ENCODE measurements at regions not wholly inside any gene's neighbourhood (a gene's known extent, or its start where the extent isn't known, plus 50 kb on each side); places are given as distances from the start of the nearest gene placed in this dataset.
"Not testable (repeated sequence)": the region's sequence is repeated elsewhere in the genome, so short reads cannot be mapped to it uniquely, and the experiment has no call there.

DNA sequence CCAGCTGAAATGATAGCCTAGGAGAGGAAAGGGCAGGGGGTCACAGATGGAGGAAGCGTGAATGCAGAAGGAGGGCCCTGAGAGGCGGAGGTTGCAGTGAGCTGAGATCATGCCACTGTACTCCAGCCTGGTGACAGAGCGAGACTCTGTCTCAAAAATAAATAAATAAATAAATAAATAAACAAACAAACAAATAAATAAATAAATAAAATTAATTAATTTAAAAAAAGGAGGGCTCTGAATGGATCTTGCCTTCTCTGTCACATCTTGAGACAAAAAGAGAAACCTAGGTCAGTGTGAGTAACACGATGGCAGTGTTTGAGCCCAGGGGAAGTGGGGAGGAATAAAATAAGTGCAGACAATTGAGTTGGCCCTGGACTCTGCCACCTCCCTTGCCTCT is 182.3 kb upstream of the DAAM1 start:
- DNase-seq (ENCODE audit: low read depth), result not testable (repeated sequence)

DNA sequence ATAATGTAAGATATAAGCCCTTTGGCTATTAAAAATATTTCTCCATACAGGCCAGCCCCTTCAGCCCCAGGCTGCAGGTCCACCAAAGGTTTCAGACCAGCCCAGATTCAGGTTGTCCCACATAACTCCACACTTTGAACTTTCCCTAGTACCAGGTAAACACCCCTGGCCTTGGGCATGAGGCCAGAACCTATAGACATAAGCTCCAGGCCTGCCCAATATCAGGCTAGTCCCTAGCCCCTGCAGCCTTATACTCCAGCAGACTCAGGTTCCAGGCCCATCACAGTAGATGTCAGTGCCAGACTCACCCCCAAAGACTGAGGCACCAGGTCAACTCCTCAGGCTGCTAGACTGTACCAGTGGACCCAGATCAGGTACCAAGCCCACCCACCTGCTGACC is 178.5 kb upstream of the DAAM1 start:
- no peak for DNase-seq (ENCODE audit: low read depth)

DNA sequence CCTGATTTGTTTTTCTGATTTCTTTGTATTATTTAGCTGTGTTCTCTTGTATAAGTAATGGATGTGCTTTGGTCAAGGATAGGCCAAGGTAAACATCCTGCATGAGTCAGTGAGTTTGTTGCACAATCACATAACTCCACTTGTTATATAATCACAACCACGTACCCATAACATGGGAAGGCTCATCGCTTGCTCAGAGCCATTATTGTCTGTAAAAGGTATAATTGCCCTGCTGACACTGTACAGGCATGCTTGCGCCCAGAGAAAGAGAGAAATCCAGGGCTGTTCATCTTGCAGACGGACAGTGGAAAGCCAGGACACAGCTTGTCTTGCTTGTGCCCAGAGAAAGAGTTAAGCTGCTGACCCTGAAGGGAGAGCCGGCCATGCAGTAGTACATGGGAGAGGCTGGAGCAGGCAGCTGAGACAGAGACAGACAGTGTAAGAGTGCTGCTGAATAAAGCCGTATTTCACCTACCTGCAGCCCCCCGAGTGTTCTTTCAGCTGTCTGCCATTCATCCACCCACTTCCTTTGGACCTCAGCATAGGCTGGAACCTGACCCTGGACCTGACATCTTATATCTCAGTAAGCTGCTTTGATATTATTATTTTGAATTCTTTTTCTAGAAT is 174.7 kb upstream of the DAAM1 start:
- no peak for DNase-seq (ENCODE audit: low read depth)

DNA sequence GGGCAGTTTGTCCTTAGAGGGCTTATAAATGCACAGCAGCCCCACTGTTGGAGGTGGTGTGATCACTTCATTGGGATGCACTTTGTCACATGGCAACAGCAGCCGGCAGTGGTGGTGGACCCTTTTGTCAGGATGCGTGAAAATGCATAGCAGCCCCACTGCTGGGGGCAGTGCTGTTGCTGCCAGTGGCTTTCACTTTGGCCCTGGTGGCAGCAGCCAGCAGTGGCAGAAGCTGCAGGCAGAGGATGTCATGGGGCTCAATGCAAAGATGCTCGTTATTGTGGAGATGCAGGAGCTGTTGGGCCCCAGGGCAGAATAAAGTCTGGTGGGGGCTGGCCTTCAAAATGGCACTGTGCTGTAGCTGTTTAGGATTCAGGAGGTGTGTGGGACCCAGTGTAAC is 173.0 kb upstream of the DAAM1 start:
- no peak for DNase-seq (ENCODE audit: low read depth)

DNA sequence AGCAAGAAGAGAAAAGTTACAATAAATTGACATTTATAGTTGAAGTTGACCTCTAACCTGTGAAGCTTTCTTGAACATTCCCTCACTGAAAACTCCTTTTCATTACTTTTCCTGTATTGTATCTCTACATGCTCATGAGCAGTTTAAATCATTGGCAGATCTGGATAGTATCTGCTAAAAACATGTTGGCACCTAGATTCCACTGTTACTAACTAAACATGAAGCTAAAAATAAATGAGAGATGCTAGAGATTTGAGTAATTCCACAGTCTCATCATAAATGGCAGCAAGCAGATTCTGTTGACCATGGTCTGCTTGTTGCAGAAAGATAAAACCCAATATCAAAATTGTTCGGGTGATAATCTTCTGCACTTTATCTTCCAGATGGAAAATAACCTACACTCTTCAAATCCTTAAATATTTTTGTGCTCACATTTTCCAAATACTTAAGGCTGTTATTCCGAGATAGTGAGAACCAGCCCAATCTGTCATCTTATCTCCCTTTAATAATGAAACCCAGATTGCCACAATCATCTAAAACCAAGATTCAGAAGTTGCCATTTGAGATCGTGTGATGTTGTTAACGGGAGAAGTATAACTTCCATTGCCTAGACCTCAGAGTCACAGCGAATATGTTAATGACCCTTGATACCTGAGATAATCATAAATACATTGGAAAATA is 171.0 kb upstream of the DAAM1 start:
- DNase-seq (ENCODE audit: low read depth), result no peak

DNA sequence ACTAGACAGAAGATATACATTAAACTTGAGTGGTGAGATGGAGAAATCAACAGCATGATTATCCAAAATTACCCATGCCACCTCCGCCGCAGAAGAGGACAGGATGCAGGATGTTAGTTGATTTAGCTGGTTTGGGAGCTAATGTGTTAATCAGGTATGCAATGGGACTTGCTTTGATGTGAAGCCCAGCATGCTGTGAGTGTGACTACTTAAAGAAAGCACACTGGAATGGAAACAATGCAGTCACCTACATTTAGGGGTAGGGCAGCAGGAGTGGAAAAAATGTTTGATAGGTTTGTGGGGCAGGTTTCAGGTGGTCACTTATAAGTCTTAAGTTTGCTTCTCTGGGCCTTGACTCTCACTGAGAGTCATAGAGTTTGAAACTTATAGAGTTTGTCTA is 170.0 kb upstream of the DAAM1 start:
- no peak for DNase-seq (ENCODE audit: low read depth)

DNA sequence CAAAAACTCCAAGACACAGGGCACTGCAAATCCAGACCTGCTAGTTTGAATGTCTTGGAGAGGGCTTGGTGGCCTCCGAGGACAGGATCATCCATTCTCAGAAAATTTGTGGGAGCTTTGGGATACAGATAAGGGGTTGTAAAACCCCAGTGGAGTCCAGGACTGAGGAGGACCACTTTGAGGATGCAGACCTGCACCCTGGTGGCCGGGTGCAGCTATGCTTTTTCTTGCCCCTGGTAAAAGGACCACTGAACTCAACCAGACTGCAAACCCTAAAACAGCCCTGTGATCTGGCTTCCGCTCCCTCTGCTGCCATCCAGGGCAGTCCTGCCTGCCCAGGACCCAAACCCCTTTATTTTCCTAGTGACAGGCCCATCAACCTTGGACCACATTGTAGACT is 169.5 kb upstream of the DAAM1 start:
- DNase-seq (ENCODE audit: low read depth), result no peak

DNA sequence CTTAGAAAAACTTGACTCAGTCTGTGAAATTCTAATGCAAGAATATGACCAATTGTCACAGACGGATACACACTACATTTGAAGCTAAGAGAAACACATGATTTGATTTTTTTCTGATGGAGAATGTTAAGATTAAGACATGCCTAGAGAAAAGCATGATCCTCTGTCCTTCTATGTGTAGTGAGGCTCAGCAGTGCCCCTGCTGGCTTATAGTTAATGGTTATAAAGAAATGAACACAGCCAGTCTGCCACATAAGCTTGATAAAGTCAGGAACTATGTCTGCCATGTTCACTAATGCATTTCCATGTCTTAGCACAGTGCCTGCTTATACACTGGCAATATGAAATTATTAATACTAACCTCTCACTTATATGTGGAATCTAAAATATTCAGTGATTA is 168.1 kb upstream of the DAAM1 start:
- DNase-seq (ENCODE audit: low read depth), result no peak

DNA sequence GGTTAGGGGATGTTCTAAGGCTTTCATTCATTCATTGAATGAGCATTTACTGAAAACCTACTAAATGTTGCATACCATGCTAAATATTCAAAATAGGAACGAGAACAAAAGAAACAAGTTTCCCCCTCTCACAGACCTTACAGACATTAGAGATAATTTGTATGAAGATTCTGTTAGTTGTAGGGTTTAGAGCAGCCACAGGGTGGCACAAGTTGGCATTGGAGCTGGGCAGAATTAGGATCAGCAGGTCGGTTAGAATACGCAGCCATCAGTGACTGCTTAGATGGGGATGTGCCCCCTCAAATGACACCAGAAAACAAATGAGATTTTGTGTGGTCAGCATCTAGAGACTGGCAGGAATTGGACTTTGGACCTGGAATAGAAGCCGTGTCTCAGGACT is 166.3 kb upstream of the DAAM1 start:
- no peak for DNase-seq (ENCODE audit: low read depth)

DNA sequence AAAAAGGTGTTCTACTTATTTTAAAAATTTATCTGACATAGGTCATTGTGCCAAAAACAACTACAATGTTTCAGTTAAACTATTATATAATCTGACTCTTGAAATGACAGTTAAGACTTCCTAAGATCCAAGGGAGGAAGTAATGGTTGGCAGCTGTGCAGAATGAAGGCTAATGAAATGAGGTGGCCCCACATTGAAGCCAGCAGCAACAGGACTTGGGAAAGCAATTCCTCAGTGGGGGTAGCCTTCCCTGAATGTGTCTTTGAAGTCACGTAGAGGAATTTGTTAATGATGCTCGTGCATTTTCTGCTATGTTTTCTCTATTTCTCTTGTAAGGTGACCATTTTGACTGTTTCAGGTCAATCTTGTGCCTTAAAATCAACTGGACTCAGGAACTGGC is 162.4 kb upstream of the DAAM1 start:
- no peak for DNase-seq (ENCODE audit: low read depth)

DNA sequence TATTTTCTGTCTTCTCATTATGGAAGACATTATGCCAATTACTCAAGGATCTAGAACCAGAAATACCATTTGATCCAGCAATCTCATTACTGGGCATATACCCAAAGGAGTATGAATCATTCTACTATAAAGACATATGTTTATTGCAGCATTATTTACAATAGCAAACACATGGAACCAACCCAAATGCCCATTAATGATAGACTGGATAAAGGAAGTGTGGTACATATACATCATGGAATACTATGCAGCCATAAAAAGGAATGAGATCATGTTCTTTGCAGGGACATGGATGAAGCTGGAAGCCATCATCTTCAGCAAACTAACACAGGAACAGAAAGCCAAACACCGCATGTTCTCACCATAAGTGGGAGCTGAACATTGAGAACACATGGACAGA is 161.8 kb upstream of the DAAM1 start:
- not testable (repeated sequence) for DNase-seq (ENCODE audit: low read depth)

DNA sequence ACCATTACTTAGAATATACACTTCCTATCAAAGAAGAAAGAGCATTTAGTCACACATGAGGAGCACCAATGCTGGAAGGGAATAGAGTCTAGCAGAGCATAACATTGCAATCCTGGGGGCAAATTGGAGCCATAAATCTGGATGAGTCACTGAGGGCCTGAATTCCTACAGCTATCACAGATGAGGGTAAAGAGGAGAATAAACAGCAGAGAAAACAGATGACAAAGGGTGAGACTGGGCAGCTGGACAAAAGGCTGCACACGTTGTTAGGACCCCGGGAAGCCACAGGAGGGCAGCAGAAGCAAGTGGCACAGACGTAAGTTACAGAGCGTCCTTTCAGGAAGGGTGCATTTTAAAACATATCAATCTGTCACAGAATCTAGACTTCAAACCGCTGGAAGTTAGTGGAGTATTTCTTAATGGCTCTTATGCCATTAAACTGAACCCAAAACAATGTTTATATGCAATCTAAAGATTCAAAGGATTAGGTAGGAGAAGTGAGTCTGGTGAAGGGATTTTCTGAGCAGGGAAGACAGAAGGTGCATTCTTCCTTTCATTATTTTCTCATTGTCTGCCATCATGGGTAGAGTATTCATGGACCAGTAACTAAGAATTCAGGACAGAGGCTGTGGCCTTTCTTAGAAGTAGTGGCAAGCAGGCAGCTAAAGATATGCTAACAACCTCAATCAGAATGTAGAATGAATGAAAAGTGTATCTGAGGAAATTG is 159.8 kb upstream of the DAAM1 start:
- no peak for DNase-seq (ENCODE audit: low read depth)

DNA sequence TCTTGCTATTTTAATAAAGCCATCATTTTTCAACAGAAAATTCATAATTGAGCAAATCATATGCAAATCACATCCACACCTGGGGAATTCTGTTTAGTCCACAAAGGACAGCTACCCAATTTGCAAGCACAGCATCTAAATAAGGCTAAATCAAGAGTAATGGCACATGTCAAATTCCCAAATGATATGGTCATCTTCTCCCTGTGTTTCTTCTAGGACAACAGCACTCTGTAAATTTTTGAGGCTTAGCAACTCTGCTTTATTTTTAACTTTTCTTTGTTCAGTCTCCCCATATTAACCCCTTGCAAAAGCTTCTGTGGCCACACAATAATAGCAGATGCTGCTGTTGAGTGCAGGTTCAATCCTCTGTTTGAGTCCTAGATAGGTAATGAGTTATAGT is 155.6 kb upstream of the DAAM1 start:
- no peak for DNase-seq (ENCODE audit: low read depth)

DNA sequence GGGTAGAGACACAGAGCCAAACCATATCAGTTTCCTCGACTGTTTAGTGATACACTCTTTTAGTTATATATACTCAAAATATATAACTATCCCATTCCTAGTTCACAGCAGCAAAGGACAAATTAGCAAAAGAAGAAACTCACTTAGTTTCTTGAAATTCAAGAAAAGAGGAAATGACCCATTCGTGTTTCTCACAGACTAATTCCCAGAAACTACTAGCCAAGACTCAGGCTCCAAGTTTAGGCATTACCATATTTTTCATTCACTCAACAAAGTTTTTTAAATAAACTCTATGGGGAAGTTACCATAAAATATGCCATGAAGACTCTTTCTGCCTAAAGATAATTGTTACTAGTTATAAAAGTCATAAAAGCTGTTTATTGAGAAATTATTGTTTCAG is 152.3 kb upstream of the DAAM1 start:
- no peak for DNase-seq (ENCODE audit: low read depth)

DNA sequence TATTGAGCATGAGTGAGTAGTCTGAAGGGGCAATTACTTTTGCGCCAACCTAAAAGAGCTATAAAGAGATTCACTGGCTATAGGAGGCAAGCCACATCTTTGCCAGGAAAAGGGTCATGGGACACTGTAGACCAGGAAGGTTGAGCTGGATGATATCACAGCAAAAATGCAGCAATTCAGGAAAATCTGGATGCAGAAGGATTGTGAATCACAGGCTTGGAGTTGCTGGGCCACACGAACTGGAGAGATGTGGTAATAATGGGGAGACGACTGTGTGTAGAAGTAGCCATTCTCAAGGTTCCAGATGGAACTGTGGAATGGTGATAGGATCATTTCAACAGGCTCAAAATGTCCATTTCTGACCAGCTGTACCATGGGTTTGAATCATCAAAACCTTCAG is 151.4 kb upstream of the DAAM1 start:
- no peak for DNase-seq (ENCODE audit: low read depth)

DNA sequence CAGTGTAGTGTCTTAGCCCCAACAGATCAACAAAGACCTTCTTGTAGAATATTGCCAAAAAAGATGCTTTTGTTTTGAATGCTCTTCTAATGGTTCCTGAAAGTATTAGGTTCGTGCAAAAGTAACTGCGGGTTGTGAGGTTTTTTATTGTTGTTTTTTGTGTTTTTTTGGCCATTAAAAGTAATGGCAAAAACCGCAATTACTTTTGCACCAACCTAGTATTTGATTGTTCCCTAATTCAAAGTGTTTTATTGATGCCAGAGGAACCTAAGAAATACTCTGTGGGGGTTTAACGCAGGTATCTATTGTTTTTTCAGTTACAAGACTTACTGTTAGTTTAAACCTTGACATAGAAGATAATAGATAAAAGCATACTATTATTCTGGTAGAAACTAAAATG is 150.8 kb upstream of the DAAM1 start:
- no peak for DNase-seq (ENCODE audit: low read depth)

DNA sequence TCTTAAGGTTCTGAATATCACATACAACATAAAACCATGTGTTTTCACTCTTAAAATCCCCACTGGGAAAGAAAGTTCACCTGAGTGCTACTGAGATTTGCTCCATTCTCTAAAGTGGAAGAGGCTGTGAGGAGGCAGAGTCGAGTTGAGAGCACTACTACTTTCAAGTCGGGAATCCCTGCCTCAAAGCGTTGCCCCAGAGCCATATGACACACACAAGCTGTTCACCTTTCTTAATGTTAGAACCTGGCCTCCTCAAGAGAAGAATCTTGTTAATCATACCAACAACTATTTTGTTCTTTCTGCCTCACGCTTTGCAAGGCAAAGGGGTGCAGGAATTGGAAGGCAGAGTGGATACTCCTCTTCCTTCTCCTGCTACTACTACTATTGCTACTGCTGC is 149.7 kb upstream of the DAAM1 start:
- DNase-seq (ENCODE audit: low read depth), result no peak

DNA sequence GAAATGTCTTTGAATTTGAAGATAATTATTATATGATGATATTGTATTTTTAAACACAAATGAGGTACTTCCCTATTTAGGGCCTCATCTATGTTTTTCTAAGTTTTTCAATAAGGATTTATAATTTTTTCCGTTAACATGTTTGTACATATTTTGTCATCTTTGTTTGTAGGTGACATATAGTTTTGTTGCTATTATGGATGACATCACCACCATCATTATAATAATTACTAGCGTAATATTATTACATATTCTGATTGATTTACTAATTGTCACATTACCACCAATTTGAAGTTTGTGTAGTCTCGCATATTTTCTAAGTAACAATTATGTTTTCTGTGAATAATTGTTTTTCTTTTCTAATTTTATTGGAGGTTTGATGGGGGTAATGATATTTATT is 147.2 kb upstream of the DAAM1 start:
- DNase-seq (ENCODE audit: low read depth), result no peak

DNA sequence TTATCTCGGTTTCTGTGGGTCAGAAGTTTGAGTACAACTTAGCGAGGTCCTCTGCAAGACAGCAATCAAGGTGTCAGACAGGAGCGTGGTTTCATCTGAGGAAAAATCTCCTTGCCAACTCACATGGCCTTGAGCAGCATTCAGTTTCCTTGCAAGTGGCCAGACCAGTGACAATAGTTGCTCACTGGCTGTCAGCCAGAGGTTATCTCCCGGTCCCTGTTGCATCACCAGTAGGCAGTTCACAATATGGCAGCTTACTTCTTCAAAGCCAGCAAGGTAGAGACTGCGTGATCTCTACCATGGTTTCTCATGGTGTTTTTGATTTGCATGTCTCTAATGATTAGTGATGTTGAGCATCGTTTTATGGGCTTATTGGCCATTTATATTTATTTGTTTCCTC is 143.8 kb upstream of the DAAM1 start:
- no peak for DNase-seq (ENCODE audit: low read depth)

DNA sequence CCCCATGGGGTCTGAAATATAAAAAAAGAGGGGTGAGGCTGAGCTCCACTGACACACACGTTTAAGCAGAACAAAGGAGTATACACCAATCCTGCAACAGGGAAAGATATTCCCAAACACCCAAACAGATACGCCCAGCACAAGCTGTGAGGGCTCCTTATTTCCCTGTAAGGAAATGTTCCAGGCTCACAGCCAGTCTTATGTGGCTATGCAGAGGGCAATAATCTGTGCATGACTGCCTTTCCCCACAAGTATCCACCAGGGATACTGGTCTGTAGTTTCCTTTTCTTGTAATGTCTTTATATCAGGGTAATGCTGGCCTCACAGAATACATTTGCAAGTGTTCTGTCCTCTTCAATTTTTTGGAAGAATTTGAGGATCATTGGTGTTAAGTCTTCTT is 141.7 kb upstream of the DAAM1 start:
- no peak for DNase-seq (ENCODE audit: low read depth)

DNA sequence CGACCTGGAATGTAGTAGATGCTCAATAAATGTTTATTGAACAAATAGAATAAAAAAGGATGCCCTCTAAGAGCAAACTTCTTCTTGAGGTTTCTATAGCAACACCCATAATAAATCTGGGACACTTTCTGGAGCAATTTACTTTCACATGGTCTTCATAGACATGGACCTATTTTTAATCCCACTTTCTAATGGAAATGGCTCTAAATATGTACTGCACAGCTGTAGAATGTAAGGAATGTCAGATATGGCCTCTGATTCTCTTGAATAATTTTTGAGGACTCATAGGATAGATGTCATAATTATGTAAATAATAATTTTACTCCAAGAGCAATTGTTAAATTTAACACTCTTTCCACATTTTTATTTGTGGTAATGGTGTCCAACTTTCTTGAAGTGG is 133.5 kb upstream of the DAAM1 start:
- no peak for DNase-seq (ENCODE audit: low read depth)

DNA sequence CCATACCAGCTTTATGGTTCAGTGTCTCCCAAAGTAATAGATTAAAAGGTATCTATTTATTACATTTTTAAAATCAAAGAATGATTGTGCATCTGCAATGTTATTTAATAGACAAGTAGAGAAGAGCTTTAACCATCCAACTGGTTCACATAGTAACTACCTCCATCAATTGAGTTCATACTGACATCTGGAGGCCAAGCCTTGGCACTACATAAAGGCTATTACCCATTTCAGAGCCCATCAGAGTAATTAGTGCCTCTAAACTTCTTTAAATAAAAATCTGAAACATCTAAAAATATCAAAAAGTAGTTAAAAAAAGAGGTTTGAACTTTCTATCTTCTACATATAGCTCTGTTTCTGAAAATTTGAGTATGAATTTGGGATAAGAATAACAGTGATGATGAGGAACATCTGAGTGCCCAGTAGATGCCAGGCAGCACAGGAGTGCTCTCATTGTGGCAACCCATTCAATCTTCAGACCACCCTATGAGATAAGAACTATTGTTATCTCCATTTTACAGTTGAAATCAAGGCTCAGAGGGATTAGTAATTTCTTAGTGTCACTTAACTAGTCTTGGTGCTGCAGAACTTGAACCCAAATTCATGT is 132.9 kb upstream of the DAAM1 start:
- DNase-seq (ENCODE audit: low read depth), result peak; percentile 6

DNA sequence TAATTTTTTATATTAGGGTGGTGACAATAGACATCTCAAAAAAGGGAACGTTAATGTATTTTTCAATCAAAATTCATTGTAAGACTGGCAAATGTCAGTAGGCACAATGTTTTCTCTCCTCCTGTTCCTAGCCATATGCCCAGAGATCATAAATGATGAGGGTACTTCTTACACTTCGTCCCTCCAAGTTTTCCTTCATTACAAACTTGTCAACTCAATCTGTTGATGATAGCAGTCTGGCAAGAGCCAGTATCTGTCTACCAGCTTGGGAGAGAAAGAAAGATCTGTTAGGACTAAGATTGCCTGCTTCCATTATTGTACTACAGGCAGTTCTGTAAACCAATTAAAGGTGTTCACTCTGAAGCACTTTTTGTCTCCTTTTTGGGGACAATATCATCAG is 130.9 kb upstream of the DAAM1 start:
- no peak for DNase-seq (ENCODE audit: low read depth)

Measured in T follicular helper cell (primary cell).